WTC11 (cell line): ENCODE measurements at regions not wholly inside any gene's neighbourhood (a gene's known extent, or its start where the extent isn't known, plus 50 kb on each side); places are given as distances from the start of the nearest gene placed in this dataset.

ENCODE experiments used
- ATF2 ChIP-seq: sonication (generic); formaldehyde crosslinking; IDR thresholded peaks from 2 replicates; pipeline ENCODE4 v1.8.1; 2022; ENCODE audit warnings: low read depth, missing genetic modification reagents, borderline replicate concordance
- E2F5 ChIP-seq: sonication (generic); formaldehyde crosslinking; IDR thresholded peaks from 2 replicates; pipeline ENCODE4 v1.8.1; 2022; ENCODE audit warnings: mild to moderate bottlenecking, moderate library complexity, missing genetic modification reagents
- MYBL2 ChIP-seq: sonication (generic); formaldehyde crosslinking; IDR thresholded peaks from 2 replicates; pipeline ENCODE4 v1.8.1; 2023; ENCODE audit warnings: mild to moderate bottlenecking, moderate library complexity, missing genetic modification reagents
- SP1 ChIP-seq: sonication (generic); formaldehyde crosslinking; conservative IDR thresholded peaks from 2 replicates; pipeline ENCODE4 v1.8.1; 2022; ENCODE audit warnings: missing genetic modification reagents
- TEAD4 ChIP-seq: sonication (generic); formaldehyde crosslinking; IDR thresholded peaks from 2 replicates; pipeline ENCODE4 v1.8.0; 2022; ENCODE audit warnings: mild to moderate bottlenecking, missing genetic modification reagents
- TF ChIP-seq, protein P1 (sequence below): fragments of 200-600 bp; IDR thresholded peaks from 2 replicates; pipeline ENCODE4 v1.8.0; 2022; ENCODE audit warnings: antibody characterized with exemption

- TF ChIP-seq, protein P1, sequence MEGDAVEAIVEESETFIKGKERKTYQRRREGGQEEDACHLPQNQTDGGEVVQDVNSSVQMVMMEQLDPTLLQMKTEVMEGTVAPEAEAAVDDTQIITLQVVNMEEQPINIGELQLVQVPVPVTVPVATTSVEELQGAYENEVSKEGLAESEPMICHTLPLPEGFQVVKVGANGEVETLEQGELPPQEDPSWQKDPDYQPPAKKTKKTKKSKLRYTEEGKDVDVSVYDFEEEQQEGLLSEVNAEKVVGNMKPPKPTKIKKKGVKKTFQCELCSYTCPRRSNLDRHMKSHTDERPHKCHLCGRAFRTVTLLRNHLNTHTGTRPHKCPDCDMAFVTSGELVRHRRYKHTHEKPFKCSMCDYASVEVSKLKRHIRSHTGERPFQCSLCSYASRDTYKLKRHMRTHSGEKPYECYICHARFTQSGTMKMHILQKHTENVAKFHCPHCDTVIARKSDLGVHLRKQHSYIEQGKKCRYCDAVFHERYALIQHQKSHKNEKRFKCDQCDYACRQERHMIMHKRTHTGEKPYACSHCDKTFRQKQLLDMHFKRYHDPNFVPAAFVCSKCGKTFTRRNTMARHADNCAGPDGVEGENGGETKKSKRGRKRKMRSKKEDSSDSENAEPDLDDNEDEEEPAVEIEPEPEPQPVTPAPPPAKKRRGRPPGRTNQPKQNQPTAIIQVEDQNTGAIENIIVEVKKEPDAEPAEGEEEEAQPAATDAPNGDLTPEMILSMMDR: no peak
- no peak for TF ChIP-seq MYBL2 (CRISPR knock-in tag)
- no peak for TF ChIP-seq ATF2 (CRISPR knock-in tag)
- TF ChIP-seq TEAD4: no peak
- no peak for TF ChIP-seq E2F5 (CRISPR knock-in tag)
- no peak for TF ChIP-seq SP1 (CRISPR knock-in tag)
Observed at GRCh38 chr9:126108240-126108639, 218.4 kb upstream of the MVB12B start.
